GM04503 (cell line): ENCODE measurements at regions not wholly inside any gene's neighbourhood (a gene's known extent, or its start where the extent isn't known, plus 50 kb on each side); places are given as distances from the start of the nearest gene placed in this dataset.
"Not testable (repeated sequence)": the region's sequence is repeated elsewhere in the genome, so short reads cannot be mapped to it uniquely, and the experiment has no call there.

ENCODE experiments used
- DNase-seq: peaks from one replicate; pipeline ENCODE4 v3.0.0-alpha.2; 2012; ENCODE audit warnings: low read depth

DNA sequence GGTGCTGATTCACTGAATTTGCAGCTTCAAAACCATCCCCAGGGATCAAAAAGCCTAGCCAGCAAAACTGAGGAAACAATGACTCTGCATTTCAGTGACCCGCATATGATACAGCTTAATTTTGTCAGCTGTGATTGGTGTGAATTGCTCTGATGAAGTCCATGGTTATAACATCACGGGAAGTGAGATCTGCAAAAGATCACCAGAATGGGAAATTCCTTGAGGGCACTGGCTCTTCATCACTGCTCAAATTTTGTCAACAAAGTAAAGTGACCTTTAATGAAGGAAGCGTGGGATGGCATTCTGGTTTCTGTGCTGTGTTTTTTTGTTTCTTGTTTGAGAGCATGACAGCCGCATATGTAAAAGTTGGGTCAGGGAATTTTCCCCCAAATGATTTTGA is 745.9 kb downstream of the GATA3 start:
- no peak for DNase-seq

GRCh38 chr10:8803992-8804391 is 749.5 kb downstream of the GATA3 start:
- no peak for DNase-seq

- DNase-seq, result no peak
These were observed 756.2 kb downstream of the GATA3 start for GRCh38 chr10:8810677-8811076.

DNA sequence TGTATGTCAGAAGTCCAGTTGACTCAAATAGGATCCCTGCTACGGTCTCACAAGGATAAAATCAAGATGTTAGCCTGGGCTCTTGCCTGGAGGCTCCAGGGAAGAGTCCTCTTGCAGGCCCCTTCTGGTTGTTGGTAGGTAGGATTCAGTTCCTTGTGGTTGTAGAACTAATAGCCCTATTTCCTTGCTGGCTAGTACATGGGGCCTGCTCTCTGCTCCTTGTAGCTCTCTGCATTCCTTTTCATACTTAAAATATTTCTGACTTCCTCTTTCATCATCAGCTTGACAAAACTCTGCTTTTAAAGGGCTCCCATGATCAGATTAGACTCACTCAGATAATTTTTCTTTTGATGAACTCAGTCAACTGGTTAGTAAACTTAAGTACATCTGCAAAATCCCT is 756.7 kb downstream of the GATA3 start:
- no peak for DNase-seq

- no peak for DNase-seq
These were observed 761.5 kb downstream of the GATA3 start for GRCh38 chr10:8815969-8816368.

DNA sequence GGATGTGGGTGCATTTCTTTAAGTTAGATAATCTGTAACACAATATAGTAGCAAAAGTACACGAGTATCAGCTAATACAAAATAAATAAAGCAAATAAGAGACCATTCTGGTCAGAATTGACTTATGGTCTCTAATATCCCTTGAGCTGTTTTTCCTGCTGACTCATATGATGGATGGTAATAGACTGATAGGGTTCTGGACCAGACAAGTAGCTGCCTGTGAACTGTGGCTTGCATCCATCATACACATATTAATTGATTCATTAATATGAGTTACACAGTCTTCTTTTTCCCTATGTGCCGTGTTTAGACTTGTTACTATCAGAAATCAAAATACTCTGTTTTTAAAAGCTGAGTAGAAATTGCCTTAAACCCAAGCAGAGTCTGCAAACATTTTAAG is 762.8 kb downstream of the GATA3 start:
- DNase-seq, result no peak

DNA sequence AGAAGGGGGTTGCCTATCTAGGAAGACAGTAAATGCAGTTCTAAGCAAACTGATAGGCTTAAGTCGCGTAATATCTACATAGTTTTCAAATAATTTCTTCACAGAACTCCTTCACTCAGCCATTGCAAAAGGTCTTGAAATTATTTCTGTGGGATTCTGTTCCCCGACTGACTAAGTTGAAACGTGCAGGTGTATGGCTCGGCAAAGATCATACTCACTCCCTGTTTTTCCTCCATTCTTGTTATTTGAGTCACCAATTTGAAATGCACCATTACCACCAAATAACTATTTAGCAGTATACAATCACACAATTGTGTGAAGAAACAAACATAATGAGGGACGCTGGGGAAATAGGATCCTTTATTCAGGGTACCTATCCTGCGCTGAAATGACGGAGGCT is 771.1 kb downstream of the GATA3 start:
- no peak for DNase-seq

GRCh38 chr10:8829592-8829991 is 775.1 kb downstream of the GATA3 start:
- no peak for DNase-seq

DNA sequence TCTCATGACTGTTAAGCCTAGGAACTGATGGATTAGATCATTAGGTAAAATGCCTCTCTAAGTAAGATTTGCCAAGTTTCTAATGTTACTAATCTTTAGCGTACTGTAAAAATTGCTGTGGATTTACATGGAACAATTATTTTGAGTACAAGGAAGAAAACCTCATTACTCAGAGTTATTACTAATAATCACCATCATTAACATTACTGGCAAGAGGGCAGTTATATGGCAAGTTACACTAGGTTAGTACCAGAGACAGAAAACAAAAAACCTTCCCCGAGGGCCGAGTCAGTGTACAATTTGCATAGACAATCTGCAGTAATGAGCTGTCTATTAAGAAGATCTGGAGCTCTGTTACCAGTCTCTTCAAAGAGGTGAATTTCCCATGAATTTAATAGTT is 775.6 kb downstream of the GATA3 start:
- DNase-seq, result no peak

- no peak for DNase-seq
These were observed 776.4 kb downstream of the GATA3 start for GRCh38 chr10:8830876-8831275.

DNA sequence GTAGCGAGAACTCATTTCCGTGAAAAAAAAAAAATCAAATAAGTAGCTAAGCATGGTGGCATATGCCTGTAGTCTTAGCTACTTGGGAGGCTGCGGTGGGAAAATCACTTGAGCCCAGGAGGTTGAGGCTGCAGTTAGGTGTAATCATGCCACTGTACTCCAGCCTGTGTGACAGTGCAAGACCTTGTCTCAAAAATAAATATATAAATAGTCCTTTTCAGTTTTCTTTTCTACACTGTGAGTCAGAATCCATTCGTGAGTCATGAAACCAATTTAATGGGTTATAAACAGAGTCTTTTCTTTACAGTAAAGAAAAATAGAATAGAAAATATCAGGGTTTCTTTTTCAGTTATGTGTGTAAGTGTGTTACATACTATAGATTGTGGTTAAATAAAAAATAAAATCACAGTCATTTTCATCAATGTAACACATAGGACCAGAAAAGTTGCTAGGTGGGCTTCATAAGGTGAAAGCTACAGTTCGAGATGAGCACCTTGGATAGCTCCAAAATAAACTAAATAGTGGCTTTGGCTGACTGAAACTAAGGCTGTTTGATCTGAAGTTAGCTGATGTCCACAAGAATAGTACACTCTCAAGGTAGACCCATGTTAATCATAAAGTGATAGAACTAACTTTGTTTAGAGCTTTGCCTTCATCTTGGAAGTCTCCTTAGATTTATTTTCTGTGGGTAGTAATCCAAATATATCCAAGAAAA is 781.1 kb downstream of the GATA3 start:
- no peak for DNase-seq

DNA sequence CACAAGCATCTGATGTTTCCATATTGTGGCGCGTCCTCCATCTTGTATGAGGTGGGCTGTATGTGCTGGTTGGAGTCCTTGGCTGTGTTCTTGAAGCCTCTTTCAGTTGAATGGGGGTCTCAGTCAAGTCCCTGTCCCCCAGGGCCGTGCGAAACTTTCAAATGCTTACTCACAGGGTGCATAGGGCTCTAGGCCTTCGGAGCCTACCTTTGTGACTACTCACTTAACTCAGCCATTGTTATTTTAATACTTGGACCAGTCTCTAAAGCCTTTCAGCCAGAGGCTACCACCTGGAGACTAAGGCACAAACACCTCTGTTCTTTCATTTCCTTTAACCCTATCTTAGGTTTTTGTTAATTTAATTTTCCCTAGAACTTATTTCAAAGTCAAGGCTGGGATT is 785.9 kb downstream of the GATA3 start:
- no peak for DNase-seq

DNA sequence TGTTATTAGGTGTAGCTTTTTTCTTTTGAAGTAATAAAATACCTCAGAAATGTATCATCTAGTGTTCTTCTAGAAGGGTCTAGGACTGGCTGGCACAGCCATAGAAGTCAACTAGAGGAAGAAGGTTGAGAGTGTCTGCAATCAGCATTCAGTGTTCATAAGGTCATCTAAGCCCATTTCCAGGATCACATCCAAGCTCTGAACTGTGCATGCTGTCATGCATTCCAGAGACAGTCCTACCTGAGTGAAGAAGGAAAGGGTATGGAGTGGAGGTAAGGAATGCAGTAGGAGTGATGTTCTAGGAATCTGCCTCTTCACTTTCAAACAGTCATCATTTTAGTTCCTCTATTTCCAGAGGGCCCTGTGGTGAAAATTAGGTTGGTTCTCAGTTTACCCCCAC is 789.7 kb downstream of the GATA3 start:
- no peak for DNase-seq

DNA sequence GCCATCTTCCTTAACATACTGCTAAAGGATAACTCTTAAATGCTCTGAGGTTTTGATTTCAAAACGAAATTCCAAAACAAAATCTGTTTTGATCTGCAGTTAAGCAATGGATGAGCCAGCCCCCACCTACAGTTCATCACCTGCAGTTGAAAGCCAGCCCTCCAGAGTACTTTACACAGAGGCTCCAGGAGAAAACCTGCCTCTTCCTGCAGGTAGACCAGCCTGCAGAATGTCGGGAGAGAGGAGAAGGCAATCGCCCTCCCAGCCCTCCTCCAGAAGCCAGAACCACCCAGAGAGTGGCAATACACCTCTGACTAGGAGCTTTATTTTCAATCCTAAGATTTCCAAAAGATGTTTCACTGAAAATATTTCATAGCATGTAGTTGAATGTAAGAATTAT is 798.1 kb downstream of the GATA3 start:
- no peak for DNase-seq

GRCh38 chr10:8853048-8853447 is 798.6 kb downstream of the GATA3 start:
- no peak for DNase-seq

DNA sequence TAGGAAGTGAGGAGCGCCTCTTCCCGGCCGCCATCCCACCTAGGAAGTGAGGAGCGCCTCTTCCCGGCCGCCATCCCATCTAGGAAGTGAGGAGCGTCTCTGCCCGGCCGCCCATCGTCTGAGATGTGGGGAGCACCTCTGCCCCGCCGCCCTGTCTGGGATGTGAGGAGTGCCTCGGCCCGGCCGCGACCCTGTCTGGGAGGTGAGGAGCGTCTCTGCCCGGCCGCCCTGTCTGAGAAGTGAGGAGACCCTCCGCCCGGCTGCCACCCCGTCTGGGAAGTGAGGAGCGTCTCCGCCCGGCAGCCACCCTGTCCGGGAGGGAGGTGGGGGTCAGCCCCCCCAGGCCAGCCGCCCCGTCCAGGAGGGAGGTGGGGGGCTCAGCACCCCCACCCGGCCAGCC is 814.4 kb downstream of the GATA3 start:
- not testable (repeated sequence) for DNase-seq

DNA sequence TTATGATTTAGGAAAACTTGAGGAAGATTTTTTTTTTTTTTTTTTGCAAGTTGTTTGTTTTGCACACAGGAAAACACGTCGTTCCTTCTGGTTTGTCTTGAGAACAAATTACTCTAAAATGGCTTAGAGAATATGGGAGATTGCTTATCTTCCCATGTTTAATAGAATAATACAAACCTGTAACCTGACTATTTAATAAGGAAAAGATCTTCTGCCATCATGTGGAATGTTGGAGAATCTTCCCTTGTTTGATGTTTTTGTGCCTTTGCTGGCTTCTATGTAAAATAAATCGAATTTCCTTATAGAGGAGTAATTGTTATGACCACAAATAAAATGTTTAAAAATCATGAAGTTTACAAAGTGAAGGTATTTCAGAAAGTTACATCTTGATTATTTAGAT is 818.8 kb downstream of the GATA3 start:
- no peak for DNase-seq

GRCh38 chr10:8874268-8874667 is 819.8 kb downstream of the GATA3 start:
- no peak for DNase-seq

DNA sequence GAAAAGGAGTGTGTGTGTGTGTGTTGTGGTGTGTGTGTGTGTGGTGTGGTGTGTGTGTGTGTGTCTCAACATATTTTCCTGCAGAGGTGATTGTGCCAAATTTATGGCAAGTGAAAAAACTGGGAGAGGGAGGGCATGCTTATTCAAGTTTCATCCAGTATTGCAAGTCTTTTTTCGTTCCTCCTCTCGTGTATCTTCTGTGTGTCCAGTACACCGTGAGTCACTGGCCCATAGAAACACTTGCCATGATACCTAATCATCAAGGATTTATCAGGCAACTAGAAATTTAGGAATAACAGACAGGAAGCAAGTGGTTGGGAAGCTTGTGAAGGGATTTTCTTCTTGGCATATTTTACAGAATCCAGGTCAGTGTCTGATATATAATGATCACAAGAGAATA is 820.5 kb downstream of the GATA3 start:
- no peak for DNase-seq

- no peak for DNase-seq
These were observed 821.7 kb downstream of the GATA3 start for GRCh38 chr10:8876171-8876570.

DNA sequence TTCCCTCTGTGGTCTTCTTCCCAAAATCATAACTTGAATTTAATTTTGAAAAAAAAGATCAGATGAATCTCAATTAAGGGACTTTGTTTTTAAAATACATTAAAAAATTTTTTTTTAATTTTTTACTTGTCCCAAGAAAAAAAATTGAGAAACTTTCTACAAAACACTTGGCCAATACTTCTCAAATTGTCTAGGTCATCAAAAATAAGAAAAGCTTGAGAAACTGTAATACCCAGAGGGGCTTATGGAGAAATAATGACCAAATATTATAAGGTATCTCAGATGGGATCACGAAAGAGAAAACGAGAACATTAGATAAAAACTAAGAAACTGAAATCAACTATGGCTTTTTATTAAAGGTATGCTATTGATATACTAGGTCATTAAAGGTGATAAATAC is 835.0 kb downstream of the GATA3 start:
- no peak for DNase-seq

- DNase-seq, result no peak
These were observed 838.6 kb downstream of the GATA3 start for GRCh38 chr10:8893102-8893501.

DNA sequence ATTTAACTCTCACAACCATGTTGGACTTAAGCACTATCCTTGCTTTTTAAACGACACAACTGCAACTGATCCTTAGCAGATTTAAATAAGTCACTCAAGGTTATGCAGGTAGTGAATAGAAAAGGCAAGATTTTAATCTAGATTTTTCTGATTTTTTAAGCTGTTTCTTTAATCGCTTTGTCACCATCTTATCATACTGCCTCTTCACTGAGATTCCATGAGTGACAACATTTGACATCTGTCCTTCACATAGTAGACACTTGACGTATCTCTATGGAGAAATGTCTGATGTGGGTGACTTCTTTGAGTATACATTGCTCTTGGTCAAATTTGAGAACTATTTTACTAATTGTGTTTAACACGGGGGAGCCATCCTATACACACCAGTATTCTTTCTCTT is 839.7 kb downstream of the GATA3 start:
- no peak for DNase-seq

- no peak for DNase-seq
These were observed 843.3 kb downstream of the GATA3 start for GRCh38 chr10:8897769-8898168.
